WI38 (cell line): ENCODE measurements at regions not wholly inside any gene's neighbourhood (a gene's known extent, or its start where the extent isn't known, plus 50 kb on each side); places are given as distances from the start of the nearest gene placed in this dataset.
A peak's percentile ranks its signal among the peaks of the same experiment; 100 is the strongest.

Experiments used
- H3K4me3 ChIP-seq: 2 replicates; pipeline ENCODE4 v1.5.1; 2011; ENCODE audit warnings: low read depth, mild to moderate bottlenecking, control low read depth, low read length
- CTCF ChIP-seq: IDR thresholded peaks from 2 replicates; pipeline ENCODE4 v1.5.1; 2012; ENCODE audit warnings: low read depth, mild to moderate bottlenecking, control low read depth, low read length

DNA sequence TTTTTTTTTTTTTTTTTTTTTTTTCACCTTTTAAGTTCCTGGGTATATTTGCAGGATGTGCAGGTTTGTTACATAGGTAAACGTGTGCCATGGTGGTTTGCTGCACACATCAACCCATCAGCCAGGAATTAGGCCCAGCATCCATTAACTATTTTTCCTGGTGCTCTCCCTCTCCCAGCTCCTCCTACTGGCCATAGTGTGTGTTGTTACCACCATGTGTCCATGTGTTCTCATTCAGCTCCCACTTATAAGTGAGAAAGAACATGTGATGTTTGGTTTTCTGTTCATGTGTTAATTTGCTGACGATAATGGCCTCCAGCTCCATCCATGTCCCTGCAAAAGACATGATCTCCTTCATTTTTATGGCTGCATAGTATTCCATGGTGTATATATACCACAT is 350.5 kb downstream of the MAN2A1 start:
- 0 out of 2 replicates have a peak, but pooled peaks have one; percentile 15 for TF ChIP-seq CTCF
- H3K4me3 ChIP-seq = no peak overlapping the region

- no peak for TF ChIP-seq CTCF
- no peak overlapping the region for H3K4me3 ChIP-seq
Measured at GRCh38 chr5:110043025-110043424, 353.3 kb downstream of the MAN2A1 start.

- no peak overlapping the region for H3K4me3 ChIP-seq
Measured at GRCh38 chr5:110045158-110045557, 355.4 kb downstream of the MAN2A1 start.

GRCh38 chr5:110048491-110048890 is 358.8 kb downstream of the MAN2A1 start:
- no peak overlapping the region for H3K4me3 ChIP-seq
- no peak for TF ChIP-seq CTCF

More at GRCh38 chr5:110045158-110045557, 355.4 kb downstream of the MAN2A1 start:
- TF ChIP-seq CTCF = no peak

GRCh38 chr5:110049816-110050215 is 360.1 kb downstream of the MAN2A1 start:
- H3K4me3 ChIP-seq = no peak overlapping the region
- no peak for TF ChIP-seq CTCF

DNA sequence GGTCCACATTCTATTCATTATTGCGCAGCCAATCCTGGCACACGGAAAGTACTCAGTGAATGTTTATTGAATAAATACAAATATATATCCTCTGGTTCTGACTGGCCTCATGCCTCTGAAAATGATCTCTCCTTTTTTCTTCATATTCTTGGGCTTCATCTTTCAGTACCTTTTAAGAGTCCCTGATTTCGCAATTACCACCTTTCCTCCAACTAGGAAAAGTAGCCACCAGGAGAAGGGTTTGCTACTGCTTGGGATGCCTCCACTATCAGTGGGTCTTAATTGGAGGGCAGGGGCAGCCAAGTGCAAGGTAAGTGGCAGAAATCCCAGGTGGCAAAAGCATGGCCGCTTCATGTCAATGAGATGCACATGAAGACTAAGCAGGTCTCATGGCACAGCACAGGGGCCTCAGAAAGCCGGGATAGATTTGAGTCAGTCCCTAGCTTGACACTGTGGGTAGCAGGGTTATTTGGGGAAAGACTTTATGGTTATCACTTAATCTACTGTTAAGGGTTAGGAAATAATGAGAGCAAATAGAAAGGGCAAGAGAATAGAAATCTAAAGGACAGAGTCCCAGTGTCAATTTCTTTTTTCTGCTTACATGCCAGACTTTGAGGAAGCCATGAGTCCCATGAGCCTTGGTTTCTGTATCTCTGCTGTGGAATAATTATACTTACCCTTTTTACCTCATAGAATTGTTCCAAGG is 361.1 kb downstream of the MAN2A1 start:
- H3K4me3 ChIP-seq = no peak overlapping the region
- no peak for TF ChIP-seq CTCF

- H3K4me3 ChIP-seq = no peak overlapping the region
- no peak for TF ChIP-seq CTCF
Measured at GRCh38 chr5:110053205-110053604, 363.5 kb downstream of the MAN2A1 start.
